OCI-LY1 (cell line): ENCODE measurements at regions not wholly inside any gene's neighbourhood (a gene's known extent, or its start where the extent isn't known, plus 50 kb on each side); places are given as distances from the start of the nearest gene placed in this dataset.

Source experiments
- CTCF ChIP-seq: fragments of 200-600 bp; sonication (generic), shearing (Covaris generic); IDR thresholded peaks from 2 replicates; pipeline ENCODE4 v1.5.1; 2017; ENCODE audit warnings: mild to moderate bottlenecking, antibody characterized with exemption, low read length, moderate library complexity, mixed read lengths
- EZH2 ChIP-seq: fragments of 200-600 bp; sonication (generic), shearing (Covaris generic); IDR thresholded peaks from 2 replicates; pipeline ENCODE4 v1.8.0; 2017; ENCODE audit warnings: borderline replicate concordance, mixed run types, mild to moderate bottlenecking, antibody characterized with exemption, low read length, moderate library complexity, mixed read lengths

- TF ChIP-seq CTCF: no peak
- no peak for TF ChIP-seq EZH2
Measured at GRCh38 chr7:25062380-25062779, 62.7 kb downstream of the CYCS start.
